ENCODE measurements at regions not wholly inside any gene's neighbourhood (a gene's known extent, or its start where the extent isn't known, plus 50 kb on each side); places are given as distances from the start of the nearest gene placed in this dataset.
"Not testable (repeated sequence)": the region's sequence is repeated elsewhere in the genome, so short reads cannot be mapped to it uniquely, and the experiment has no call there.

DNA sequence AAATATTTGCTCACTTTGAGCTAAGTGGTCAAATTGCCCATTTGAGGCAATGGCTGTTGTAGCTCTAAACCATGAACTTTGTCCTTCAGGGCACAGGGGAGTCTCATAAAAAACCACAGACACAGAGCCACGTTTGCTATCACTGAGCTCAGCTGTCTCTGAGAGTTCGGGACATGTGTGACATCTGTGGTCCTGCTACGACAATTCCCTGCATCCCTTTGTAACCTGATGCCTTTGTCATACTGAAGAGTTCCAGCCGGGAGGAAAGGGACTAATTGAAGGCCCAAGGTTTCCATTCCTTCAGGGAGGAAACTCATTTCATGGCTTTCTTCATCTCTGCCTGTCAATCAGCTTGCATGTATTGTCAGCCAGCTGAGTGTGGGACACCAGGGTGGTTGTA is 599.4 kb upstream of the CDH5 start:
- DNase-seq = no peak

GRCh38 chr16:65763640-65764305 is 602.7 kb upstream of the CDH5 start:
- DNase-seq = no peak

- no peak for DNase-seq
Measured at GRCh38 chr16:65760874-65761273, 605.6 kb upstream of the CDH5 start.

DNA sequence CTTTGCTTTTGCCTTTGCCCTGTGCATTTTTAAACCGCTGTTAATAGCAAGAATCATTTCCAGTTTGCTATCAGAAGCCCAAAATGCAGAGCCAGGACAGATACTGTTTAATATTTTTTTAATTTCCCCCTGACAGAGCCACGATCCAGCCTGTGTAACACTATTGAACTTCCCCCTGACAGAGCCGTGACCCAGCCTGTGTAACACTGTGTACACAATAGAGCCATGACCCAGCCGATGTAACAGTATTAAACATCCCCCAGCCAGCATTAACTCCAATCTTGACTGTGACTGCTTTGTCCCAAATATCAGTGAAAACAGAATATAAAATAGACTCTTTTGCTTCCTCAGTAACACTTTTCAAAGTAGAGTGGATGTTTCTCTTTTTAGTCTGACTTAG is 607.9 kb upstream of the CDH5 start:
- DNase-seq = no peak

- peak; percentile 40 to 59 (median 48) for DNase-seq
Measured at GRCh38 chr16:65757064-65757463, 609.4 kb upstream of the CDH5 start.

DNA sequence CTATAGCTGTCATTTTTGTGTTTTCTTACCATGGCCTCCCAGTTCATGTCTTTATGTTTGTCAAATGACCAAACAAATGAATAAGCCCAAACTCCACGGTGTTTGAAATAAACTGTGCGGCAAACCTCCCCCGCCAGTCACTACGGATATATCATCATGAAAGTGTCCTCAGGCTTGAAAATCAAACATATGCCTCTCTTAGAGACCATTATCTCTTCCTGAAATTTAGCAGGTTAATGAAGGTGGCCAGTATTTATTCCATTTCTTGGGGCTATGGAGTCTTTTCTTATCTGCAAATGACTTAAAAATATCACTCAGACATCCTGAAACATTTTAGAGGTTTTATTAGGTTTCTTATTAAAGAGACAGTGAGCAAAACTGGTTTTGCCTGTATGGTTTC is 610.3 kb upstream of the CDH5 start:
- DNase-seq = no peak

DNA sequence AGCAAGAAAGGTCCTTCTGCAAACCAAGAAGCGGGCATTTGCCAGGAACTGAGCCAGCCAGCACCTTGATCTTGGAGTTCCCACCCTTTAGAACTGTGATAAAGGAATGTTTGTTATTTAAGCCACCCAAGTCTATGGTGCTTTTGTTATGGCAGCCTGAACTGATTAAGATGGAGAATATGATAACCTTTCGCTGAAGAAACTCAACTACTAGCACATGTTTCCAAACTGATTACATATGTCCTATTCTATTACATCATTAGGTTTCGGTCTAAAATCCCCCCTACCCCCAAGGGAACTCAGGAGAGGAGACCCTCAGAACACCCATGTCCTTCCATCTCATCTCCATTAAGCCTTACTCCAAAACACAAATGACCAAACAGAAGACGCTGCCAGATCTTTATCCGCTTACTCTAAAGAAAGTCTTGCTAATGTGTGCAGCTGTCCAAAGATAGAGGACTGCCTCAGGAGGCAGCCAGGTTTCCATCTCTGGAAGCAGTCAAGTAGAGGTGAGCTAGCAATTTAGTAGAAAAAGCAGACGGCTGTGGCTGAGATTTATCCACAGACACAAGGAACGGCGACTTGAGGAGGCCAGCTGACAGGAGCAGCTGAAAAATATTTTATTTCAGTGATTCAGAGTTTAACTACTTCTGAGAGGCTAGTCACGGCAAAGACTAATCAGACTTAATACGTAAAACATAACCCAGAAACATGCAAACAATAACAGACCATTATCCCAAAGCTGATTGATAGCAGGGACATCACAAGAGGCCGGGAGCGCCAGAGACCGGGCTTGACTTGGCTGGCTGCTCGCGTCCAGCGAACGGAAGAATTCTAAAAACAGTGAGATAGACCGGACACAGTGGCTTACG is 611.4 kb upstream of the CDH5 start:
- peak; percentile 37 to 79 (median 58) for DNase-seq

DNA sequence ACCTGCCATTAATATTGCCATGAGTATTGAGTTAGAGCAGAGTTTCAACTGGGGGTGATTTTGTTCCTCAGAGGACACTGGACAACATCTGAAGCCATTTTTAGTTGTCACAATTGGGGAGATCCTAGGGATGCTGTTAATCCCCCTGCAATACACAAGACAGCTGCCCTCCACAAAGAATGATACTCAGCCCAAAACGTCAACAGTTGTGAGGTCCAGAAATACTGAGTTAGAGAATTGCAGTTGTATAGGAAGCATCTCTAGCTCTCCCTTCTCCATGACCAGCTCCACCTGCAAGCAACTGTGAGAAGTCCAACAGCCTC is 614.0 kb upstream of the CDH5 start:
- DNase-seq = no peak

DNA sequence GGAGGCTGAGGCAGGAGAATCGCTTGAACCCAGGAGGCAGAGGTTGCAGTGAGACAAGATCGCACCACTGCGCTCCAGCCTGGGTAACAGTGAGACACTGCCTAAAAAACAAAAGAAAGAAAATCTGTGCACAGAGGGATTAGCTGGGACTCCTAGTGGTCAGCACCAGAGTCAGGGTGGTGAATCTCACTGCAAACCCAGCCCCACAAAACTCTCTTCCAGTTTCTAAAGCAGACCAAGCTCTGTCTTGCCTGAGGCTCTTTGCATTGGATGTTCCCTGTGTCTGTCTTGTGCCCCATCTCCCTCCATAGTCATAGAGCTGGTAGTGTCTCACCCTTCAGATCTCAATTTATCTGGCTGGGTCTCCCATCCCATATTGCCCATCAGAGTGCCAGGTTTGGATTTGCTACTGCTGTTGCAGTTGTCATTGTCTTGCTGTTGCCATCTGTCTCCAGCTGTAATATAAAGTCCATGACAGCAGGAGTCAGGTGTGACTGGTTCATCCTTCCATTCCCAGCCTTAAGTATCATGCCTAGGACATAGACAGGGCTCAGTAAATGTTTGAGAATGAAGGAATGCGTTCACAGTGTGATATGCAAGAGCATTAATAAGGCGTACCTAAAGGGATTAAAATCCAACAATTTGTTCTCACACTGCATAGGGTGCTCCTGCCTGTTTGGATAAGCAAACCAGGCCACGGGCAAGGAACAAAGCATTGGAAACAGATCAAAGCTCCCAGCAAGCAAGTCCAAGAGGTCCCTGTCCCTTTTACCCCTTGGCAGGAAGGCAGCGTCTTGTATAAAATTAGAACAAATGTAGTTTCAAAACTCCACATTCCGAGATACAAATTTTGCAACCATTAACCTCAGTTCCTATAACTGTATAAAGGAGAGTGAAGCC is 614.6 kb upstream of the CDH5 start:
- DNase-seq = peak in 1 of 3 donors; percentile 30

DNA sequence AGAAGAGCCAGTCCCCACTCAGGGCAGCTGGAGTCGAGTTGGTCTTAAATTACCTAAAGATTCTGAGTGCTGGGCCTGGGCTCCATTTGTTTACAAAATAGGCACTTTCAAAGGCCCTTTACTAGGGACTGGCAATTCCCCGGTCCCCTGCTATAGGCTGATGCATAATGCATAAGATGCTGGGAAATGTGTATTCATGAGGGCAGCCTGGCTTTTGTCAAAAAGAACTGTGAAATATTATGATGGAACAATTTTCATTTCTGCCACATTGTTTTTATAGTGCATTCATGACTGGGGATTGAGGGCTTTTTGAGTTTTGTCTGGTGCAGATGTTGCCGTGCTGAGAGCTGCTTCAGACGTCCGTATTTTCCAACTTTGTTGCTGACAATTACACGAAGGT is 617.0 kb upstream of the CDH5 start:
- no peak for DNase-seq

GRCh38 chr16:65746941-65747340 is 619.5 kb upstream of the CDH5 start:
- no peak for DNase-seq

- no peak for DNase-seq
Measured at GRCh38 chr16:65745201-65745708, 621.2 kb upstream of the CDH5 start.

DNA sequence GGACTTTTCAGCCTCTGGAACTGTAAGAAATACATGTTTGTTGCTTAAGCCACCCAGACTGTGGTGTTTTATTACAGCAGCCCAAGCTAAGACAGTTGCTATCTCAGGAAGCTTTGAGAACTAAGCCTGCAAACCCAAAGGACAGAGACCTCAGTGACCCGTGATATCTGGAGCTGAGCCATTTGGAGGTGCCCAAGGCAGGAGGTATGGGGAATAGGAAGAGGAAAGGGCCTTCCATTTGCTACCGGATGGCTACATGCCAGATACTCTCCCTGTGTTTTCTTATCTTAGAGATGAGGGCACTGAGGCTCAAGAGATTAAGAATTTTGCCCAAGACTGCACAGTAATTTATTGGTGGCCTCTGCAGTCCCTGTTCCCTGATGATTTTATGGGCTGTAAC is 622.1 kb upstream of the CDH5 start:
- no peak for DNase-seq

DNA sequence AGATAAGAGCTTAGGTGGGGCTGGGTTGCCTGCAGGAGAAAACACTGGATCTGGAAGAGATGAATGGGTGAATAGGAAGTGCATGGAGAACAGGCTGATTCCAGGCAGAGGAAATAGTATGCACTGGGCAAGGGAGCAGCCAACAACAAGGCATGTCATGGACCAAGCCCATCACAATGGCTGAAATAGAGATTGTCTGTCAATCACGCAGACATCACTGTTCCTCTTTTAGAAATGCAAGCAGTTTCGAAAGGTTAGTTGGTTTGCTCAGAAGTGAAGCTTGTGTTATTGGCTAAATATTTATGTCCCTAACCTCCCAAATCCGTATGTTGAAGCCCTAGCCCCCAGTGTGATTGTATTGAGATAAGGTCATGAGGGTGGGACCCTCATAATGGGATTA is 621.7 kb upstream of the CDH11 start:
- DNase-seq = no peak

DNA sequence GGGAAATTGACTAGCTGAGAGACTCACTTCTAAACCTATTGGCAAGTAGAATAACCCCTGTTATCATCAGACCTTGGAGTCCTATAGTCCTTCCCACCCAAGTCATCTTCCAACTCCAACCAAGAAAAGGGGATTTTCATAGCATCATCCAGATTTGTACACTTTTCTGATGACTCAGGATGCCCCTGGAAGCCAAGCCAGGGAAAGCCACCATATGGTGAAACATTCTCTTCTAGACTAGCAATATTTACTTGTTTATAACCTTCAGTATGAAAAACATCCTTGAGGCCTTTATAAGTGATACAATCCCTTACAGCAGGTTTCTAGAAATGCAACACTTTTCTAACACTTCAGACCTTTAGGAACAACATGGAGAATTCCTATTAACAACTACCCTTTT is 618.8 kb upstream of the CDH11 start:
- DNase-seq = no peak

GRCh38 chr16:65739518-65739917 is 617.7 kb upstream of the CDH11 start:
- no peak for DNase-seq

DNA sequence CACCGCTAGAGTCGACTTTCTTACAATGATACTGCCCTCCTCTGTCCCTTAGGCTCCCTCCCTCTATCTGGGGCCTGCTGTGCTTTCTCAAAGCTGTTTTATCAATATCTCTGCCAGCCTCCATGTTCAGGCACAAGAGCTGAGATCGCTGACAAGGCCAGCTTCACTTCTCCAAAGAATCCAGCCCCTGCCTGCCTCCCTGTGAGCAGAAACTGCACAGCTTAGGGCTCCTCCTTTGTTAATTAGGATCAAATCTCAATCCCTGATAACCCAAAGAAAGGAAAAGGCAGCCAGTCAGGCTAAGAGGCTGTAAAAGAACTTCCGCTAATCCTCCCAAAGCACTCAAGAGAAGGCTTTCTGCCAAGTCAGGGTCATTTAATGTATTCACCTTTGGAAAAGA is 616.0 kb upstream of the CDH11 start:
- DNase-seq = peak in 1 of 3 donors; percentile 41

- not testable (repeated sequence) for DNase-seq
Measured at GRCh38 chr16:65735615-65736014, 613.8 kb upstream of the CDH11 start.

GRCh38 chr16:65733721-65734120 is 611.9 kb upstream of the CDH11 start:
- no peak for DNase-seq

- DNase-seq = no peak
Measured at GRCh38 chr16:65731833-65732232, 610.0 kb upstream of the CDH11 start.

DNA sequence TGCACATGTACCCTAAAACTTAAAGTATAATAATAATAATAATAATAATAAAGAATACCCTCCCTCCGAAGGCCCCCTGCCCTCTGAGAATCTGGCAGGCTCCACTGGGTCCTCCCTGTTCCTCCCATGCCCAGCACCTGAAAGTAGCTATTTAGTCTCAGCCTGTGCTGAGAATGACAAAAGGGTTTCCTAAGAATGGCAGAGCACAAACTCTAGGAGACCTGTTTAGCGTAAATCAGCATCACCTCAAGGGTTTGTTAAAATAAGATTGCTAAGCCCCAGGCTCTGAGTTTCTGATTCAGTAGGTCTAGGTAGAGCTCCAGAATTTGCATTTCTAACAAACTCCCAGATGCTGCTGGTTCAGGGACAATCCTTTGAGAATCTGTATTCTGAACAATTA is 606.8 kb upstream of the CDH11 start:
- DNase-seq = no peak

DNA sequence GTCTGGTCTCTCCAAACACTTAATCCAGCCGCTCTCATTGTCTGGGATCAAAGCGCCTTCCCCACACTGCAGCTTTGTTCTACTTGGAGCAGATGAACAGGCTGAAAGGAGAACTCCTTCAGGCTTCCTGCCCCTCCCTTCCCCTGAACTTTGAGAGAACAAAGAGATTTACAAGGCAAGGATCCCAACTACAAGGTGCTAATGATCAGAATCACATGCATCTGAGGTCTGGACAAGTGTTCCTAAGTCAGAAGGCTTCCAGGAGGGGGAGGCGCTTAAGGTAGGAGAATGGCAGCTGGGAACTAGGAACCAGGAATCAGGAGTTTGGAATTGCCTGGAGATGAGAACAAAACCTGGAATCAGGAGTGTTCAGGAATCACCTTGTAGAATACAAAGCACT is 606.3 kb upstream of the CDH11 start:
- peak in 1 of 3 donors; percentile 38 for DNase-seq

Measured in muscle of back (tissue), 3 donors.